NB4 (cell line): ENCODE measurements at regions not wholly inside any gene's neighbourhood (a gene's known extent, or its start where the extent isn't known, plus 50 kb on each side); places are given as distances from the start of the nearest gene placed in this dataset.

ENCODE experiments used
- CTCF ChIP-seq: IDR thresholded peaks from one replicate; pipeline ENCODE4 v1.5.1; 2012; ENCODE audit warnings: low read depth, low read length
- MYC ChIP-seq: IDR thresholded peaks from 2 replicates; pipeline ENCODE4 v1.6.1; 2011; ENCODE audit warnings: low read depth, low read length
- POLR2A ChIP-seq: IDR thresholded peaks from 2 replicates; pipeline ENCODE4 v1.6.1; 2011; ENCODE audit warnings: mild to moderate bottlenecking; ENCODE audit not compliant: insufficient read length; ENCODE audit errors: extremely low read depth

GRCh38 chr2:120524174-120524573 lies 178.2 kb downstream of the INHBB start:
- TF ChIP-seq POLR2A (no peak), CTCF (no peak), MYC (no peak)
